ENCODE measurements at regions not wholly inside any gene's neighbourhood (a gene's known extent, or its start where the extent isn't known, plus 50 kb on each side); places are given as distances from the start of the nearest gene placed in this dataset.

DNA sequence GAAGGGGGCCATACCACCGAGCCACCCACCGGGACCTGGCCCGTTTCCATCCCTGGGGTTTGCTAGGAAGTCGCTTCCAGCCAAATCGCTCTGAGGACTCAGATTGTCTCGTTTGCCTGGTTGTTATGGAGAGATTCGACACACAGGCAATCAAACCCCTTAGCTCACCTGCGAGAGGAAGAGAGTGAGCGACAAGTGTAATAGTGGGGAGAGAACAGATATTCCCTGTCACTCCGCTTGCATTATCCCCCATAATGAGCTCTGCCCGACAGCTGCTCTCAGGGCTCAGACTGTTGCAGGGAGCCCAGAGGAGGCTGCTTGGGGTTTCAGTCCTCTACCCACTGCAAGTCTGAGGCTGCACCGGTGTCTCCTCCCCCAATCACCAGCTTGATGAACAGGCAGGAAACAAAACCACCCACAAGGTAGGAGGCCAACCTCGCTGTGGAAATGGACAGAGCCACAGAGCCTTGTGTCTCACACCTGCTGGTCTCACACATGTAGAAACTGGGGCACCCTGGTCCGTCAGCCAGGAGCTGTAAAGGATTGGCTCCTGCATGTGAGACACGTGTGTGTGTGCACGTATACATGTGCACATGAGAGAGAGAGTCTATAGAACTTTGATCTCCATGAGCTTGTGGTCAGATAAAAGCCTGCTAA is 351.1 kb downstream of the BUD13 start:
- TF ChIP-seq, protein P1, sequence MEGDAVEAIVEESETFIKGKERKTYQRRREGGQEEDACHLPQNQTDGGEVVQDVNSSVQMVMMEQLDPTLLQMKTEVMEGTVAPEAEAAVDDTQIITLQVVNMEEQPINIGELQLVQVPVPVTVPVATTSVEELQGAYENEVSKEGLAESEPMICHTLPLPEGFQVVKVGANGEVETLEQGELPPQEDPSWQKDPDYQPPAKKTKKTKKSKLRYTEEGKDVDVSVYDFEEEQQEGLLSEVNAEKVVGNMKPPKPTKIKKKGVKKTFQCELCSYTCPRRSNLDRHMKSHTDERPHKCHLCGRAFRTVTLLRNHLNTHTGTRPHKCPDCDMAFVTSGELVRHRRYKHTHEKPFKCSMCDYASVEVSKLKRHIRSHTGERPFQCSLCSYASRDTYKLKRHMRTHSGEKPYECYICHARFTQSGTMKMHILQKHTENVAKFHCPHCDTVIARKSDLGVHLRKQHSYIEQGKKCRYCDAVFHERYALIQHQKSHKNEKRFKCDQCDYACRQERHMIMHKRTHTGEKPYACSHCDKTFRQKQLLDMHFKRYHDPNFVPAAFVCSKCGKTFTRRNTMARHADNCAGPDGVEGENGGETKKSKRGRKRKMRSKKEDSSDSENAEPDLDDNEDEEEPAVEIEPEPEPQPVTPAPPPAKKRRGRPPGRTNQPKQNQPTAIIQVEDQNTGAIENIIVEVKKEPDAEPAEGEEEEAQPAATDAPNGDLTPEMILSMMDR (IDR thresholded peaks at IDR 0.05) = no peak

DNA sequence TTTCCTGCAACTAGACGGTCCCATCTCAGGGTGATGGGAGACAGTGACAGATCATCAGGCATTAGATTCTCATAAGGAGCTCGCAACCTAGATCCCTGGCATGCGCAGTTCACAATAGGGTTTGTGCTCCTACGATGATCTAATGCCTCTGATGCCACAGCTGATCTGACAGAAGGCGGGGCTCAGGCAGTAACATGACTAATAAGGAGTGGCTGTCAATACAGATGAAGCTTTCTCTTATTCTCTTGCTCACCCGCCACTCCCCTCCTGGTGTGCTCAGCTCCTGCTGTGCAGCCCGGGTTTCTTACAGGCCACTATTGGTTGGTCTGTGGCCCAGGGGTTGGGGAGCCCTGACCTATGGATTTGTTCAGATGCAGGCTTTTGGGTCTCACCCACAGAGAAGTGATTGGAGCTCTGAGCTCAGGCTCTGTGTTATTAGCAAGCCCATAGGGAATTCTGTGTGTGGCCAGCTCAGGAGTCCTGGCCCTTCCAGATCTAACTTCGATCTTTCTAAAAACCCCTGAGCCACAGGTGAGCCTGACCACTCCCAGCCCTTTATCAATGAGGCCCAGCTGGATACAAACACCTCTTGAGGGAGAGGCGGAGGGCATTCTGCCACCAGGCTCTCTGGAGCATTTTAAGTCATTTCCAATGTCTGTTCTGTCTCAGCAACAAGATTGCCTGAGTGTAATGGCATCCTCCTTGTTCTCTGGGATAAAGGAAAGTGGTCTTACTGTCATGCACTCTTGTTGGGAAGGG is 351.8 kb downstream of the BUD13 start:
- TF ChIP-seq, protein P1 (IDR thresholded peaks at IDR 0.05) = no peak

DNA sequence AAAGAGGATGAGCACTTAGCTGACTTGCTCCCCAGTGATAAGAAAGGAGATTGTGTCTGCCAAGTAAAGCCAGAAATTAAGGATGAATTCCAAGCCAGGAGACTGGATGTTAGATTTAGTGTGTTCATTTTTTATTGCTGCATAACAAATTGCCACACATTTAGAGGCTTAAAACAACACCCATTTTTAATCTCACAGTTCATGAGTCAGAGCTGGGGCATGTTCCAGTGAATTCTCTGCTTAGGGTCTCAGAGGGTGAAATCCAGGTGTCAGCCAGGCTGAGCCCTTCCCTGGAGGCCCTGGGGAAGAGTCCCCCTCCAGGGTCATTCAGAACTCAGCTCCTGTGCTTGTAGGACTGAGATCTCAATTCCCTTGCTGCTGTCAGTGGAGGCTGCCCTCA is 352.8 kb downstream of the BUD13 start:
- TF ChIP-seq, protein P1 (IDR thresholded peaks at IDR 0.05) = no peak

DNA sequence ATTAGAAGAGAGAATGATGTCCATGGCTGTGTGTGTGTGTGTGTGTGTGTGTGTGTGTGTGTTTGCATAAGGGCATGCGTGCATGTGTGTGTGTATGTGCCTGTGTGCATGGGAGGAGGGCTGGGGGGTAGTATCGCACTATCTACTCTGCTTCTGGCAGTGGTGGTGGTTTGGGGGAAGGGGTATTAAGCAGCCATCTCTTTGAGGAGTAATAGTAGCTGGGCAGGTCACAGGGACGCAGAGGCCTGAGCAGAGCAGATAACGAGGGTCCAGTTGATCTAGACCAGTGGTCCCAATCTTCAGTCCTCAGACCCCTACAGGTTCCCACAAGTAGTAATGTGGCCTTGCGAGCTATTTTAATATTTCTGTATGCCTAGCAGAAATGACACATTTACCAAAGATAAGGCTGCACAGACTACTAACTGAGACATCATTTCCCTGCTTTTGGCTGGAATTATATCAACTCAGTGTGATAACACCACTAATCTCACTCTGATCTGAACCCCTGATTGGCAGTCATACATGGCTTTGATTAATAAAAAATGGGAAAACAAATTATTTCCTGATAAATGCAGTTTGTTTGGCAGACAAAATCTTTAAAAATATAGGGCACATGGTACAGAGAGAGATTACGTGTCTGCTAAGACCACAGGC is 354.3 kb downstream of the BUD13 start:
- TF ChIP-seq, protein P1 (IDR thresholded peaks at IDR 0.05) = no peak

DNA sequence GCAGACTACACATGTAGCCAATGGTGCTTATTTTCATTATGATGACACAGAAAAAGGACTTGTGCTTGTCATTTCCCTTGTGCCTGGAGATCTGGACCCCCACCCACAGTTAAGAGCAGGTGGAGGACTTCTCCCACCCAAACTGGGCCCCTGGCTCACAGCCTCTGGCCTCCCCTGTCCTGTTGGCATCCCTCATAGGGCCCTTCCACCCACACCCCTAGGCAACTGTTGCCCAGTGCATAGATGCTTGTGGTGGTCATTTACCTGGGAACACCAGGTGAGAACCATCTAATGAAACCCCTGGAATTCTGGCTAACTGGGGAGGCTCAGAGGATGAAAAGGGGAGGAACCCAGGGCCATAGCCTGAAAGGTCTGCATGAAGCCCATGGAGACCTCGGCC is 355.9 kb downstream of the BUD13 start:
- TF ChIP-seq, protein P1 (IDR thresholded peaks at IDR 0.05) = no peak

DNA sequence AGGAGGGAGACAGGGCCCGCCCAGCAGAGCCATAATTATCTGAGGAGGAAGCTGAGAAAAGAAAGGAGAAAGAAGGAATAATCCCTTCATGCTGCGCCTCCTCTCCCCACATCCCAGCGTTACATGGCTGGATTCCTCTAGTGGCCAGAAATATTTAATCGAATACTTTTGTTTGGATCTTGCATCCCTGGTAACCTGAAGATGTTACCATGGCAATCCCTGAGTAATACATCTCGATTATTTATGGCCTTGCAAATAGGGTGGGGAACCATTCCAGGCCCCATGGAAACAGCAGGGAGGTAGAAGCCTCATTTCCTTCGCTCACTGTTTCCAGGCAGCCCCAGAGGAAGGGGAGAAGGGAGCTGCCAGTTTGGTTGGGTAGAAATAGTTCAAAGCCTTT is 357.7 kb downstream of the BUD13 start:
- TF ChIP-seq, protein P1 (IDR thresholded peaks at IDR 0.05) = no peak

DNA sequence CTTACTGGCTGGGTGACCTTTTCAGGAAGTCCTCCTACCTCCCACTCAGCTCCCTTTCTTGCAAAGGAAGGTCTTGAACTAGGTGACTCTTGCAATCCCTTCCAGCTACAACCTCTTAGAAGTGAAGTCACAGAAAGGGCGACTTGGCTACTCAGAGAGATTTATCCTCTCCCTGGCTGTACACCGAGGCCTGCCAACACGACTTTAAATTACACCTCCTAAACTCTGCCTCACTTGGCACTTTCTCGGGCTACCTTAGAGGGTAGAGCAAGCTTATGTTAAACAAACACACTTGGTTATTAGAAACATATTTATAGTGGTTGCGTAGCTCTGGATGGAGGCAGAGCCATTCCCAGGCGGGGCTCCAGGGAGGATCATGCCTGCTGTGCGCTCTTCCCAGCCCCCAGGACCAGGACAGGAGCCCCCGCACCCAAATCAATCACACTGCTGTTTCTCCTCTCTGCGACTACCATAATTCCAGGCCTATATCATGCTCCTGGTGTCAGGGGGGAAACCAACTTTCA is 358.4 kb downstream of the BUD13 start:
- TF ChIP-seq, protein P1 (IDR thresholded peaks at IDR 0.05) = no peak

Measured in LNCAP (cell line).